IMR-90 (cell line): ENCODE measurements at regions not wholly inside any gene's neighbourhood (a gene's known extent, or its start where the extent isn't known, plus 50 kb on each side); places are given as distances from the start of the nearest gene placed in this dataset.

Source experiments
- ATAC-seq: fragments of 200-7000 bp; cut with Tn5 transposase; 2 replicates; pipeline ENCODE4 v1.9.1; 2020; ENCODE audit warnings: low read depth, mild to moderate bottlenecking, moderate library complexity
- BruUV-seq: library from RNA; stranded (reverse); fragments of 400-500 nt; replicated peaks from 2 replicates; lab custom pipeline; 2021; lab: Mats Ljungman, UMichigan
- CTCF ChIA-PET: fragments of 300-600 bp; formaldehyde crosslinking; extraction: SDS; loops from one replicate; lab custom pipeline; 2021; ENCODE audit warnings: antibody characterized with exemption; lab: Yijun Ruan, JAX
- POLR2A ChIA-PET: fragments of 300-600 bp; sonication (Branson Sonifier 250); formaldehyde crosslinking; loops from one replicate; lab custom pipeline; 2022; ENCODE audit warnings: antibody characterized with exemption; ENCODE audit not compliant: unreplicated experiment; lab: Charles Lee
- DNase-seq: peaks from one replicate; pipeline ENCODE4 v3.0.0; 2013
- H2AFZ ChIP-seq: replicated peaks from 2 replicates; pipeline ENCODE3; 2013; ENCODE audit warnings: low read length, mild to moderate bottlenecking; ENCODE audit not compliant: poor library complexity
- H2AK5ac ChIP-seq: 2 replicates; pipeline ENCODE4 v1.6.1; 2013; ENCODE audit warnings: low read depth, low read length, inconsistent platforms
- H2AK9ac ChIP-seq: replicated peaks from 2 replicates; pipeline ENCODE3; 2013; ENCODE audit warnings: mild to moderate bottlenecking, low read depth, low read length, moderate library complexity; ENCODE audit not compliant: poor library complexity
- H2BK120ac ChIP-seq: 2 replicates; pipeline ENCODE4 v1.6.1; 2013; ENCODE audit warnings: low read depth, low read length, inconsistent platforms
- H2BK15ac ChIP-seq: 3 replicates; pipeline ENCODE4 v1.6.1; 2013; ENCODE audit warnings: low read depth, low read length, inconsistent platforms
- H2BK20ac ChIP-seq: 2 replicates; pipeline ENCODE4 v1.6.1; 2013; ENCODE audit warnings: low read depth, mild to moderate bottlenecking, inconsistent platforms, low read length, moderate library complexity
- H2BK5ac ChIP-seq: 2 replicates; pipeline ENCODE4 v1.6.1; 2013; ENCODE audit warnings: mild to moderate bottlenecking, low read depth, low read length, inconsistent platforms; ENCODE audit not compliant: poor library complexity, severe bottlenecking
- H3K14ac ChIP-seq: replicated peaks from 2 replicates; pipeline ENCODE4 v1.6.1; 2013; ENCODE audit warnings: low read depth, low read length, inconsistent platforms
- H3K18ac ChIP-seq: 2 replicates; pipeline ENCODE4 v1.6.1; 2013; ENCODE audit warnings: low read depth, low read length, control low read depth
- H3K23ac ChIP-seq: 2 replicates; pipeline ENCODE4 v1.6.1; 2013; ENCODE audit warnings: low read depth, low read length, inconsistent platforms
- H3K27ac ChIP-seq: 2 replicates; pipeline ENCODE4 v1.5.1; 2013; ENCODE audit warnings: mild to moderate bottlenecking, control low read depth, low read length; ENCODE audit not compliant: insufficient read depth
- H3K27me3 ChIP-seq: 2 replicates; pipeline ENCODE4 v1.6.1; 2013; ENCODE audit warnings: low read length; ENCODE audit not compliant: control insufficient read depth, insufficient read depth
- H3K36me3 ChIP-seq: 2 replicates; pipeline ENCODE4 v1.6.1; 2013; ENCODE audit warnings: low read length, mixed read lengths; ENCODE audit not compliant: control insufficient read depth, insufficient read depth
- H3K4ac ChIP-seq: 2 replicates; pipeline ENCODE4 v1.6.1; 2013; ENCODE audit warnings: low read depth, low read length, inconsistent platforms
- H3K4me1 ChIP-seq: 2 replicates; pipeline ENCODE4 v1.6.1; 2013; ENCODE audit warnings: low read length, mixed read lengths; ENCODE audit not compliant: control insufficient read depth, insufficient read depth
- H3K4me2 ChIP-seq: 2 replicates; pipeline ENCODE4 v1.6.1; 2013; ENCODE audit warnings: low read depth, mild to moderate bottlenecking, control low read depth, low read length, moderate library complexity
- H3K4me3 ChIP-seq: 2 replicates; pipeline ENCODE4 v1.5.1; 2013; ENCODE audit warnings: low read depth, mild to moderate bottlenecking, control low read depth, low read length, moderate library complexity; ENCODE audit not compliant: insufficient read depth
- H3K56ac ChIP-seq: 2 replicates; pipeline ENCODE4 v1.6.1; 2013; ENCODE audit warnings: low read length, inconsistent platforms; ENCODE audit not compliant: insufficient read depth; ENCODE audit errors: extremely low read depth
- H3K79me1 ChIP-seq, 2 experiments: 2 replicates each; pipeline ENCODE4 v1.6.1; 2013; ENCODE audit warnings: low read length in 2 of 2, inconsistent platforms in 1 of 2, low read depth in 1 of 2
- H3K9ac ChIP-seq: 2 replicates; pipeline ENCODE4 v1.6.1; 2013; ENCODE audit warnings: low read depth, low read length, control low read depth
- H3K9me1 ChIP-seq: 2 replicates; pipeline ENCODE4 v1.6.1; 2013; ENCODE audit warnings: low read length, inconsistent platforms; ENCODE audit not compliant: insufficient read depth
- H3K9me3 ChIP-seq: 2 replicates; pipeline ENCODE4 v1.6.1; 2013; ENCODE audit warnings: low read length; ENCODE audit not compliant: control insufficient read depth, insufficient read depth
- H4K20me1 ChIP-seq: 2 replicates; pipeline ENCODE4 v1.6.1; 2013; ENCODE audit warnings: low read length, inconsistent platforms; ENCODE audit not compliant: insufficient read depth
- H4K5ac ChIP-seq: 2 replicates; pipeline ENCODE4 v1.6.1; 2013; ENCODE audit warnings: mild to moderate bottlenecking, low read depth, low read length, control low read depth
- H4K8ac ChIP-seq, 2 experiments: 2 replicates each; pipeline ENCODE4 v1.6.1; 2013; ENCODE audit warnings: low read depth in 2 of 2, low read length in 2 of 2, control low read depth in 1 of 2, inconsistent platforms in 1 of 2
- H4K91ac ChIP-seq: 2 replicates; pipeline ENCODE4 v1.6.1; 2013; ENCODE audit warnings: low read depth, low read length, inconsistent platforms; ENCODE audit not compliant: insufficient read depth
- BHLHE40 ChIP-seq: fragments of 150-350 bp; IDR thresholded peaks from 2 replicates; pipeline ENCODE4 v1.6.1; 2016; ENCODE audit warnings: mild to moderate bottlenecking, low read depth, low read length
- MAZ ChIP-seq: IDR thresholded peaks from 2 replicates; pipeline ENCODE4 v1.6.1; 2012; ENCODE audit warnings: low read depth, mild to moderate bottlenecking, low read length, improper control_type of control experiment, moderate library complexity, borderline replicate concordance
- MXI1 ChIP-seq: IDR thresholded peaks from 2 replicates; pipeline ENCODE4 v1.6.1; 2012; ENCODE audit warnings: low read depth, mild to moderate bottlenecking, low read length, moderate library complexity, borderline replicate concordance
- SMC3 ChIP-seq: fragments of 150-350 bp; IDR thresholded peaks from 2 replicates; pipeline ENCODE4 v1.6.1; 2016; ENCODE audit warnings: low read depth, mild to moderate bottlenecking, antibody characterized with exemption, low read length, moderate library complexity
- WGBS, 2 experiments: methylation state at CpG; one replicate each; pipeline versions ENCODE4 v1.1.5 to v1.1.7; 2013; ENCODE audit warnings: missing lambda C conversion rate in 2 of 2; ENCODE audit not compliant: insufficient read length in 1 of 2; ENCODE audit errors: extremely low coverage in 2 of 2; 5-methylcytosine and 5-hydroxymethylcytosine counted together
- dilution Hi-C: fragments of 300-500 bp; cut with HindIII; formaldehyde crosslinking; loops from one replicate; pipeline ENCODE4 v1.14.3; 2018; ENCODE audit warnings: low sequenced_read_pairs; ENCODE audit not compliant: unreplicated experiment
- in situ Hi-C: fragments of 300-500 bp; cut with MboI; formaldehyde crosslinking; loops from 3 replicates; pipeline ENCODE4 v1.14.3; 2019; ENCODE audit warnings: low sequenced_read_pairs, inconsistent platforms, mixed read lengths
- intact Hi-C: fragments of 100-400 bp; cut with micrococcal nuclease; formaldehyde crosslinking; loops from 2 replicates; pipeline ENCODE4 v1.10.0; 2022

DNA sequence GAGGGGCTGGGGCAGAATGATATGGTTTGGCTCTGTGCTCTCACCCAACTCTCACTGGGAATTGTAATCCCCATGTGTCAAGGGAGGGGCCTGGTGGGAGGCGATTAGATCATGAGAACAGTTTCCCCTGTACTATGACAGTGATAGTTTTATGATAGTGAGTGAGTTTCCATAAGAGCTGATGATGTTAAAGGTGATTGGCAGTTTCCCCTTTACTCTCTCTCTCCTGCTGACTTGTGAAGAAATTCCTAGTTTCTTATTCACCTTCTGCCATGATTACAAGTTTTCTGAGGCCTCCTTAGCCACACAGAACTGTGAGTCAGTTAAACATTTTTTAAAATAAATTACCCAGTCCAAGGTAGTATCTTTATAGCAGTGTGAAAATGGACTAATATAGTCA, 120.4 kb upstream of the CDH9 start:
- in situ Hi-C loops, result no loop called here

More for the DNA sequence above, 120.4 kb upstream of the CDH9 start:
- Histone ChIP-seq H2BK15ac (no peak overlapping the region), H2AFZ (no peak overlapping the region), H3K4me2 (no peak overlapping the region), H4K91ac (no peak overlapping the region), H3K27me3 (no peaks in the 10 kb centered on the region), H2AK5ac (no peak overlapping the region), H3K14ac (no peak overlapping the region), H3K9me1 (no peaks in the 10 kb centered on the region), H2BK20ac (no peak overlapping the region), H2AK9ac (no peak overlapping the region), H2BK120ac (no peak overlapping the region), H3K4me1 (no peaks in the 10 kb centered on the region), H2BK5ac (no peak overlapping the region), H3K9me3 (peaks cover 8% of the 10 kb centered on the region), H3K4me3 (no peak overlapping the region), H3K56ac (no peak overlapping the region), H3K18ac (no peak overlapping the region), H3K27ac (no peak overlapping the region), H3K4ac (no peak overlapping the region), H3K36me3 (no peaks in the 10 kb centered on the region), H3K79me1 (no peaks in the 10 kb centered on the region), H3K23ac (no peak overlapping the region), H4K20me1 (no peaks in the 10 kb centered on the region), H4K5ac (no peak overlapping the region), H3K9ac (no peak overlapping the region), H4K8ac (no peak overlapping the region)
- POLR2A ChIA-PET, result no interaction called here
- WGBS, 2 experiments, result no CpG with 5 or more reads among the region's 1 CpG
- BruUV-seq, result no TSS peak
- intact Hi-C loops (no loop called here), dilution Hi-C loops (no loop called here)
- CTCF ChIA-PET, result no interaction called here
- TF ChIP-seq SMC3, result no peak
- TF ChIP-seq MXI1, result no peak
- no peak for TF ChIP-seq MAZ
- TF ChIP-seq BHLHE40, result no peak
- ATAC-seq (no peak), DNase-seq (no peak)
